DOHH2 (cell line): ENCODE measurements at regions not wholly inside any gene's neighbourhood (a gene's known extent, or its start where the extent isn't known, plus 50 kb on each side); places are given as distances from the start of the nearest gene placed in this dataset.

ENCODE experiments used
- H3F3A ChIP-seq: fragments of 200-600 bp; sonication (generic), shearing (Covaris generic); 2 replicates; pipeline ENCODE4 v1.6.0; 2016; ENCODE audit warnings: antibody characterized with exemption, mild to moderate bottlenecking; ENCODE audit not compliant: control insufficient read depth, insufficient read depth
- H3K27ac ChIP-seq: fragments of 200-600 bp; sonication (generic); 2 replicates; pipeline ENCODE4 v1.5.1; 2014; ENCODE audit warnings: low read depth, mild to moderate bottlenecking, low read length, moderate library complexity
- H3K27me3 ChIP-seq: fragments of 200-600 bp; sonication (generic); 2 replicates; pipeline ENCODE4 v1.6.1; 2014; ENCODE audit warnings: mild to moderate bottlenecking, low read length, mixed read lengths; ENCODE audit not compliant: control insufficient read depth
- H3K36me3 ChIP-seq: fragments of 200-600 bp; sonication (generic); 2 replicates; pipeline ENCODE4 v1.6.1; 2014; ENCODE audit warnings: mild to moderate bottlenecking, low read length, moderate library complexity, mixed read lengths; ENCODE audit not compliant: control insufficient read depth
- H3K4me1 ChIP-seq: fragments of 200-600 bp; sonication (generic); 2 replicates; pipeline ENCODE4 v1.6.1; 2014; ENCODE audit warnings: mild to moderate bottlenecking, low read length, mixed read lengths; ENCODE audit not compliant: control insufficient read depth
- H3K4me2 ChIP-seq: fragments of 200-600 bp; sonication (generic); 2 replicates; pipeline ENCODE4 v1.6.0; 2014; ENCODE audit warnings: mild to moderate bottlenecking, low read length, moderate library complexity
- H3K4me3 ChIP-seq: fragments of 200-600 bp; sonication (generic); 2 replicates; pipeline ENCODE4 v1.5.1; 2014; ENCODE audit warnings: mild to moderate bottlenecking, low read length, mixed read lengths
- H3K79me2 ChIP-seq: fragments of 200-600 bp; sonication (generic); 2 replicates; pipeline ENCODE4 v1.6.1; 2014; ENCODE audit warnings: mild to moderate bottlenecking, low read length, mixed read lengths; ENCODE audit not compliant: control insufficient read depth
- H3K9me2 ChIP-seq: fragments of 200-600 bp; sonication (generic); replicated peaks from 2 replicates; pipeline ENCODE4 v1.6.1; 2014; ENCODE audit warnings: mild to moderate bottlenecking, low read length, mixed read lengths; ENCODE audit not compliant: control insufficient read depth
- H3K9me3 ChIP-seq: fragments of 200-600 bp; sonication (generic); 2 replicates; pipeline ENCODE4 v1.6.1; 2014; ENCODE audit warnings: antibody characterized with exemption, low read length, mixed read lengths; ENCODE audit not compliant: control insufficient read depth, insufficient read depth
- H4K20me1 ChIP-seq: fragments of 200-600 bp; sonication (generic); 2 replicates; pipeline ENCODE4 v1.6.0; 2014; ENCODE audit warnings: low read depth, mild to moderate bottlenecking, antibody characterized with exemption, low read length, moderate library complexity; ENCODE audit not compliant: control insufficient read depth, insufficient read depth
- EZH2phosphoT487 ChIP-seq: fragments of 200-600 bp; sonication (generic); IDR thresholded peaks from 2 replicates; pipeline ENCODE4 v1.6.1; 2017; ENCODE audit warnings: borderline replicate concordance, mild to moderate bottlenecking, antibody characterized with exemption, low read length, moderate library complexity, mixed read lengths
- TF ChIP-seq, protein P1 (sequence below): fragments of 200-600 bp; sonication (generic); IDR thresholded peaks from one replicate; pipeline ENCODE4 v1.5.1; 2014; ENCODE audit warnings: antibody characterized with exemption, mild to moderate bottlenecking, low read depth, low read length; ENCODE audit not compliant: poor library complexity, severe bottlenecking

DNA sequence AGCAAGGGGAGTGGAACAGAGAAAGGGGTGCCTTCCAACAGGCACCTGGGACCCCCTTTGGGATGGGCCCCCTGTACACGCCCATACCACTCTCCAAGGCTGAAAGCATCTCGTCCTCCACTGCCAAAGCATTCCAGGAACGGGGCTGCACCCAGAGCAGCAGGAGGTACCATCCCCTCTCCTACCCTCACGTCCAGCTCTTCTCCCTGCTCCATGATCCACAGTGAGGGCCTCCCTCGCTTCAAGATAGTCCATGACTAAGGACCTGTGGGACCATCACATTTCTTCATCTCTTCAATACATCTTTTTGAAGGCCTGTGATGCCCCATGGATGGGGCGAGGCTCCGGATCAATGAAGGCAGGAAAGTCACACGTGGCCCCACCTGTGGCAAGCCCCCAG is 209.9 kb downstream of the ANKRD60 start:
- Histone ChIP-seq H3K27ac (no peak overlapping the region), H3K9me3 (no peaks in the 10 kb centered on the region), H3K4me1 (no peaks in the 10 kb centered on the region), H3K4me2 (no peak overlapping the region), H3K36me3 (no peaks in the 10 kb centered on the region), H3F3A (no peaks in the 10 kb centered on the region), H3K9me2 (no peaks in the 10 kb centered on the region), H4K20me1 (no peaks in the 10 kb centered on the region), H3K4me3 (no peak overlapping the region), H3K79me2 (no peaks in the 10 kb centered on the region), H3K27me3 (no peaks in the 10 kb centered on the region)
- TF ChIP-seq, protein P1, sequence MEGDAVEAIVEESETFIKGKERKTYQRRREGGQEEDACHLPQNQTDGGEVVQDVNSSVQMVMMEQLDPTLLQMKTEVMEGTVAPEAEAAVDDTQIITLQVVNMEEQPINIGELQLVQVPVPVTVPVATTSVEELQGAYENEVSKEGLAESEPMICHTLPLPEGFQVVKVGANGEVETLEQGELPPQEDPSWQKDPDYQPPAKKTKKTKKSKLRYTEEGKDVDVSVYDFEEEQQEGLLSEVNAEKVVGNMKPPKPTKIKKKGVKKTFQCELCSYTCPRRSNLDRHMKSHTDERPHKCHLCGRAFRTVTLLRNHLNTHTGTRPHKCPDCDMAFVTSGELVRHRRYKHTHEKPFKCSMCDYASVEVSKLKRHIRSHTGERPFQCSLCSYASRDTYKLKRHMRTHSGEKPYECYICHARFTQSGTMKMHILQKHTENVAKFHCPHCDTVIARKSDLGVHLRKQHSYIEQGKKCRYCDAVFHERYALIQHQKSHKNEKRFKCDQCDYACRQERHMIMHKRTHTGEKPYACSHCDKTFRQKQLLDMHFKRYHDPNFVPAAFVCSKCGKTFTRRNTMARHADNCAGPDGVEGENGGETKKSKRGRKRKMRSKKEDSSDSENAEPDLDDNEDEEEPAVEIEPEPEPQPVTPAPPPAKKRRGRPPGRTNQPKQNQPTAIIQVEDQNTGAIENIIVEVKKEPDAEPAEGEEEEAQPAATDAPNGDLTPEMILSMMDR: no peak
- no peak for TF ChIP-seq EZH2phosphoT487

DNA sequence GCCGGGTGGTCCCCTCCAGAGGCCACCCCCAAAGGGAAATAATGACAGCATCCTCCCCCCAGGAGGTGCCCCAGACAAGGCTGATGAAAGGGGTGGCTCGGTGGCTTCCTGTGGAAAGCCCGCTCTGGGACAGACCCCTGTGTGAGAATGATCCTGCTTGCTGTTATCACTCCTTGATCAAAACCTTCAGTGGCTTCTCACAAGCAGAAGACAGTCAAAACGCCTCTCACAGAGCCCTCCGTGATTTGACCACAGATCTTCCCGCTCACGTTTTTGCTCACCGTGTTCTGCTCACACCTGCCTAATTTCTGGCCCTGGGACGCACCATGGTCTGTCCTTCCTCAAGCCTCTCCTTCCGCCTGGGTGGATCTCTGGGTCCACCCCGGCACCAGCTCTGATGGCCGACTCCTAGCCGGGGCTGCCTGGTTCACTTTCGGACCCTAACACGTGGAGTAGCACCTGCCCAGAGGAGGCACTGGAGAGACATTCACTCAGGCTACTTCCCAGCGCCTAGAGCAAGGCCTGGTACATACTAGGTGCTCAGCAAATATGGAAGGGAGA is 210.4 kb downstream of the ANKRD60 start:
- Histone ChIP-seq H3K4me1 (no peaks in the 10 kb centered on the region), H3K79me2 (no peaks in the 10 kb centered on the region), H4K20me1 (no peaks in the 10 kb centered on the region), H3K36me3 (no peaks in the 10 kb centered on the region), H3K4me2 (no peak overlapping the region), H3K27me3 (no peaks in the 10 kb centered on the region), H3F3A (no peaks in the 10 kb centered on the region), H3K4me3 (no peak overlapping the region), H3K9me2 (no peaks in the 10 kb centered on the region), H3K27ac (no peak overlapping the region), H3K9me3 (no peaks in the 10 kb centered on the region)
- TF ChIP-seq, protein P1: no peak
- no peak for TF ChIP-seq EZH2phosphoT487

DNA sequence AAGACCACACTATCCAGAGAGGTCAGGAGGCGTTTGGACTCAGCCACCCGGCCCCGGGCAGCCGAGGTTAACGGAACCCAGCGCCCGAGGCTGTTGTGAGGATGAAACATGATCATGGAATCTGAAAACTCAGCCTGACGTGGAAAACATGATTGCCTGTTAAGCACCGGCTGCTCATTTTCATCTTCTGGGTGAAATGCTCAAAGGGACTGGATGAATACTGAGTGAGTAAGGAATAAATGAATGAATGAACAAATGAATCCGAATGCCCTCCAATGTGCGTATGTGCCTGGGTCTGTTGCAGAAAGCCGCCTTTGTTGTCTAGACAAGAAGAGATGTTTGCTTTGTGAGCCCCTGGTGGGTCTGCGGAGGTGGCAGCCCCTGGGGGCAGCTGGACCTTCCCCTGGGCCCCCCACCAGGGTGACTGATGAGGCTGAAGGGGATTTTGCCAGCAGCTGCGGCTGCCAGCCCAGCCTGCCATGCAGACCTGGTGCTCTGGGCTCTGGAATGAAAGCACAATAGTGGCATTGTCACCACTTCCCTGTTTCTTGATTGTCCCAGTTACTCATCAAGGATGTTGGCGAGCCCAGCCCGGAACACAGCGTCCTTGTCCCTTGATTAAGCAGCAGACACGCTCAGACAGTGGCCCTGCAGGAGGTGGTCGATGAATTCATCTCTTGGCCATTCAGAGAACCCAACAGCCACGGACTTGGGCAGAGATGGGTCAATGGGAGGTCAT is 211.1 kb downstream of the ANKRD60 start:
- Histone ChIP-seq H3K9me3 (no peaks in the 10 kb centered on the region), H3K4me3 (no peak overlapping the region), H3K27ac (no peak overlapping the region), H3K79me2 (no peaks in the 10 kb centered on the region), H4K20me1 (no peaks in the 10 kb centered on the region), H3K4me2 (no peak overlapping the region), H3K27me3 (no peaks in the 10 kb centered on the region), H3K36me3 (no peaks in the 10 kb centered on the region), H3K4me1 (no peaks in the 10 kb centered on the region), H3F3A (no peaks in the 10 kb centered on the region), H3K9me2 (no peaks in the 10 kb centered on the region)
- no peak for TF ChIP-seq EZH2phosphoT487
- TF ChIP-seq, protein P1: no peak
